Glutamatergic neuron (in vitro differentiated cells): ENCODE measurements at regions not wholly inside any gene's neighbourhood (a gene's known extent, or its start where the extent isn't known, plus 50 kb on each side); places are given as distances from the start of the nearest gene placed in this dataset.

Experiments
- DNase-seq: peaks from one replicate; pipeline ENCODE4 v3.0.0; 2022
- H3K27ac Mint-ChIP-seq: one replicate; pipeline ENCODE4 v1.8.0; 2020; ENCODE audit warnings: mild to moderate bottlenecking, mixed read lengths, inconsistent platforms; ENCODE audit not compliant: unreplicated experiment
- H3K27me3 Mint-ChIP-seq: one replicate; pipeline ENCODE4 v1.8.0; 2020; ENCODE audit warnings: mild to moderate bottlenecking, moderate library complexity, mixed read lengths, inconsistent platforms; ENCODE audit not compliant: unreplicated experiment
- H3K36me3 Mint-ChIP-seq: one replicate; pipeline ENCODE4 v1.8.0; 2020; ENCODE audit warnings: mild to moderate bottlenecking, mixed read lengths, inconsistent platforms; ENCODE audit not compliant: unreplicated experiment
- H3K4me1 Mint-ChIP-seq: one replicate; pipeline ENCODE4 v1.8.0; 2020; ENCODE audit warnings: mild to moderate bottlenecking, low read depth, mixed read lengths, inconsistent platforms; ENCODE audit not compliant: unreplicated experiment
- H3K4me3 Mint-ChIP-seq: one replicate; pipeline ENCODE4 v1.8.0; 2020; ENCODE audit warnings: mild to moderate bottlenecking, mixed read lengths, inconsistent platforms; ENCODE audit not compliant: unreplicated experiment
- H3K9me3 Mint-ChIP-seq: one replicate; pipeline ENCODE4 v1.8.0; 2020; ENCODE audit warnings: mild to moderate bottlenecking, moderate library complexity, mixed read lengths, inconsistent platforms; ENCODE audit not compliant: unreplicated experiment
- TF ChIP-seq, protein P1 (sequence below): fragments of 200-600 bp; sonication (generic); IDR thresholded peaks from one replicate; pipeline ENCODE4 v1.5.0; 2021; ENCODE audit not compliant: partially characterized antibody, unreplicated experiment

DNA sequence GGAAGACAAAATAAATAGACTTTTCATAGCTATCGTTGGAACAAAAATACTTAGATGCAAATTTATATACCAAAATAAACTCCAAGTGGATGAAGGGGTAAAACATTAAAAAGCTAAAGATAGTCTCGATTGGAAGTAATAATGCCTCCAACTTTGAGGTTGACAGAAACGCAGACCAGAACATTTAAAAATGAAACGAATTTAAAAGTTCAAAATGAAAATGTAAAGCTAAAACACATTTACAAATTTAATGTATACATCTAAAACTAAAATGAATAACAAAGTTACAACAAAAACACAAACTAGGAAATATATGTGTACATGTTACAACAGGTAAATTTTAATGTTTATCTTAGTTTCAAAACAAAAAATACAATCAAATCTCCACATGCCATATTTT is 107.5 kb upstream of the AKR1E2 start:
- H3K27ac Mint-ChIP-seq, result no peak overlapping the region
- TF ChIP-seq, protein P1, sequence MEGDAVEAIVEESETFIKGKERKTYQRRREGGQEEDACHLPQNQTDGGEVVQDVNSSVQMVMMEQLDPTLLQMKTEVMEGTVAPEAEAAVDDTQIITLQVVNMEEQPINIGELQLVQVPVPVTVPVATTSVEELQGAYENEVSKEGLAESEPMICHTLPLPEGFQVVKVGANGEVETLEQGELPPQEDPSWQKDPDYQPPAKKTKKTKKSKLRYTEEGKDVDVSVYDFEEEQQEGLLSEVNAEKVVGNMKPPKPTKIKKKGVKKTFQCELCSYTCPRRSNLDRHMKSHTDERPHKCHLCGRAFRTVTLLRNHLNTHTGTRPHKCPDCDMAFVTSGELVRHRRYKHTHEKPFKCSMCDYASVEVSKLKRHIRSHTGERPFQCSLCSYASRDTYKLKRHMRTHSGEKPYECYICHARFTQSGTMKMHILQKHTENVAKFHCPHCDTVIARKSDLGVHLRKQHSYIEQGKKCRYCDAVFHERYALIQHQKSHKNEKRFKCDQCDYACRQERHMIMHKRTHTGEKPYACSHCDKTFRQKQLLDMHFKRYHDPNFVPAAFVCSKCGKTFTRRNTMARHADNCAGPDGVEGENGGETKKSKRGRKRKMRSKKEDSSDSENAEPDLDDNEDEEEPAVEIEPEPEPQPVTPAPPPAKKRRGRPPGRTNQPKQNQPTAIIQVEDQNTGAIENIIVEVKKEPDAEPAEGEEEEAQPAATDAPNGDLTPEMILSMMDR, result no peak
- H3K9me3 Mint-ChIP-seq, result peaks cover 2% of the 10 kb centered on the region
- no peaks in the 10 kb centered on the region for H3K36me3 Mint-ChIP-seq
- peaks cover 3% of the 10 kb centered on the region for H3K4me1 Mint-ChIP-seq
- DNase-seq, result no peak
- no peak overlapping the region for H3K4me3 Mint-ChIP-seq
- H3K27me3 Mint-ChIP-seq, result no peaks in the 10 kb centered on the region

DNA sequence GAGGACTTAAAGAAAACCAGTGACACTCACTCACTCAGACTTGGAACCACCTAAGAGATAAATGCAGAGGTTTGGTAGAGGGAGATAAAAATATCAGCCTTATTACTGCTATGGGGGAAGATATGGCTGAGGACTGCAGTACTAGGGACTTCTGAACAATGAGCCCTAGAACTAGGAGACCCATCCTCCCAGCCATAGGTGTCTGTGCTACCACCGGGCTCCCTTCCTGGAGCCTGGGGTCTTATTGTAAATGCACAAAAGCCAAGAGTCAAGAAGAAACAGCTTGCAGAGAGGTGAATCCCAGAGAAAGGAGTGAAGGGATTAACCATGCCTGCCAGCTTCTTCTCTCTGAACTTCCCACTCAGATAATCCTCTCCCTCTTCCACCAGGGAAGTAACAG is 108.3 kb upstream of the AKR1E2 start:
- no peak overlapping the region for H3K27ac Mint-ChIP-seq
- no peaks in the 10 kb centered on the region for H3K36me3 Mint-ChIP-seq
- no peaks in the 10 kb centered on the region for H3K27me3 Mint-ChIP-seq
- H3K4me1 Mint-ChIP-seq, result peaks cover 3% of the 10 kb centered on the region
- peaks cover 2% of the 10 kb centered on the region for H3K9me3 Mint-ChIP-seq
- no peak overlapping the region for H3K4me3 Mint-ChIP-seq
- TF ChIP-seq, protein P1, result no peak
- DNase-seq, result no peak

DNA sequence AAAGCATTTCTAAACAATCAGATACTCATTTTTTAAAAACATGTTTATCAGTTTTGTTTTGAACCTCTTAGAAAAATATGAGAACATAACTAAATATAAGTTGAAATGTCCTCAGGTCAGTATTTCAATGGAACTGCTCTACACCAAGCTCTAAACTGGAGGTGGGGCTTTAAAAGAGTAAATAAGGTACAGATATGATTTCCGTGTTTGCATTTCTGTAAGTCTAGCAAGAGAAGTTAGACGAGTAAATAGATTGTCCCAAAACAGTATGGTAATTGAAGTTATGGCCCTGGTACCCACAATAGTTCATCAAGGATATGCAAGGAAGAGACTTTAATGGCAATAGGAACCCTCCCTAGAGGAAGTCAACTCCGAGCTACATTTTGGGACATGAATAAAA is 115.1 kb upstream of the AKR1E2 start:
- H3K36me3 Mint-ChIP-seq, result no peaks in the 10 kb centered on the region
- no peak overlapping the region for H3K4me3 Mint-ChIP-seq
- TF ChIP-seq, protein P1, result no peak

DNA sequence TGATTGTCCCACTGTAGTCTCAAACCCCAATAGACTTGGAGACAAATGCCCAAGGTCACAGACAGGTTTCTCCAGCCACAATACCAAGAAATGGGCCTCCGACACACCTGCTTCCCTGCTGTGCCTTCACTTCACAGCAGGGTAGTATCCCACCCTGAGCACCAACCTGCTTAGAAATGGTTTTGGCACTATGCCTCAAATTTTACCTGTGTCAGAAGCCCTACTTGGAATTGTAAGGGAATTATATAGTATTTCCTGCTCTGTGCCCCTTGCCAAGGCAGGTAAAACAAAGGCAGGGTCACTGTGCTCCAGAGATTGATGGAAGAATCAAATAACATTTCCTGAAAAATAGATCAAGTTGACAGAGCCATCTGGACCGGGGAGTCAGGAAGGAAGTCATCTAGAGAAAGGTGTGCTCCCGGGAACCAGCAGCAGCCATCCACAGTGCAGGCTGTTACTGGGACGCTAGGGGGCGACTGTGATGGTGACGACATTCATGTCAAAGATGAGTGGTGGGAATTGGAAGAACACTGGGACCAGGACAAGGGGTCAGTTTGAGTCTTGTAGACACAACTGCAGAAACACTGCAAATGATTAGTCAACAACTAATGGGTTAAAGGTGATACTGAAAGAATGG is 117.8 kb upstream of the AKR1E2 start:
- H3K36me3 Mint-ChIP-seq, result no peaks in the 10 kb centered on the region
- no peaks in the 10 kb centered on the region for H3K27me3 Mint-ChIP-seq
- H3K4me1 Mint-ChIP-seq, result peaks cover 1% of the 10 kb centered on the region
- peak; percentile 47 for DNase-seq
- H3K9me3 Mint-ChIP-seq, result no peaks in the 10 kb centered on the region
- no peak overlapping the region for H3K27ac Mint-ChIP-seq
- TF ChIP-seq, protein P1, result peak; percentile 59
- H3K4me3 Mint-ChIP-seq, result no peak overlapping the region

More for the DNA sequence above, 115.1 kb upstream of the AKR1E2 start:
- no peak for DNase-seq
- no peaks in the 10 kb centered on the region for H3K27me3 Mint-ChIP-seq
- peaks cover 4% of the 10 kb centered on the region for H3K4me1 Mint-ChIP-seq
- H3K27ac Mint-ChIP-seq, result no peak overlapping the region
- peaks cover 2% of the 10 kb centered on the region for H3K9me3 Mint-ChIP-seq

DNA sequence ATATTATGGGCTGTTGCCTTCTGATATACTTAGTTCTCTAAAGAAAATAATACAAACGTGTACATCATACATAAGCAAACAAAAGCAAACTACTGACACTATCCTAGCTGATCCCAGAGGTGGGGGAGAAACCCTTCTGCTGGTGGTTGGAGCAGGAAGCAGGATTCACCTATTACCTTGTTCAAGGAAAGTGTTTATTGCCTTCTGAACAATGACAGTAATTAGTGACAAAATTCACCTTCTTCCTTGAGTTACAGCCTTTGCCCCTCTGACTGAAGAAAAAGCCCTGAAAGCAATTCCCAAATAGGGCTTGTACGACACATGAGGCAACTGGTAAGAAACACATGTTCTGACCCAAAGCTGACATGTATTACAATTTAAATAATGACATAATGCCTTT is 118.8 kb upstream of the AKR1E2 start:
- no peak overlapping the region for H3K4me3 Mint-ChIP-seq
- no peak for DNase-seq
- no peaks in the 10 kb centered on the region for H3K27me3 Mint-ChIP-seq
- no peaks in the 10 kb centered on the region for H3K36me3 Mint-ChIP-seq
- TF ChIP-seq, protein P1, result no peak
- no peak overlapping the region for H3K27ac Mint-ChIP-seq
- H3K9me3 Mint-ChIP-seq, result no peaks in the 10 kb centered on the region
- H3K4me1 Mint-ChIP-seq, result peaks cover 1% of the 10 kb centered on the region
